C4-2B (cell line): ENCODE measurements at regions not wholly inside any gene's neighbourhood (a gene's known extent, or its start where the extent isn't known, plus 50 kb on each side); places are given as distances from the start of the nearest gene placed in this dataset.
"Not testable (repeated sequence)": the region's sequence is repeated elsewhere in the genome, so short reads cannot be mapped to it uniquely, and the experiment has no call there.

ENCODE experiments used
- H3K27ac ChIP-seq: fragments of 450-650 bp; 2 replicates; pipeline ENCODE4 v1.5.1; 2017
- CTCF ChIP-seq: fragments of 450-650 bp; conservative IDR thresholded peaks from 2 replicates; pipeline ENCODE4 v1.5.1; 2017; ENCODE audit warnings: mild to moderate bottlenecking
- ZFX ChIP-seq: fragments of 450-650 bp; IDR thresholded peaks from 2 replicates; pipeline ENCODE4 v1.6.1; 2017

DNA sequence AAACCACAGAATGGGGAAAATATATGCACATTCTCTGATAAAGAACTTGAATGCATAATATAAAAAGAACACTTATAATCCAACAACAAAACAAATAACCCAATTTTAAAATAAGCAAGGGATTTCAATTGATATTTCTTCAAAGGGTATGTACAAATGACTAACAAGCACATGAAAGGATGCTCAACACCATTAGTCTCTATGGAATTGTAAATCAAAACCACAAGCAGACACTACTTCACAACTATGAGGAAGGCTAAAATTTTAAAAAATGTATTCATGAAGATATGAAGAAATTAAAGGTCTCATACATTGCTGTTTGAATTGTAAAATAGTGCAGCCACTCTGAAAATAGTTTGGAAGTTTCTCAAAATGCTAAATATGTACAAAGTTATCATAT lies 78.9 kb upstream of the GAS1 start:
- no peak overlapping the region for H3K27ac ChIP-seq
- TF ChIP-seq CTCF (no peak), ZFX (no peak)

DNA sequence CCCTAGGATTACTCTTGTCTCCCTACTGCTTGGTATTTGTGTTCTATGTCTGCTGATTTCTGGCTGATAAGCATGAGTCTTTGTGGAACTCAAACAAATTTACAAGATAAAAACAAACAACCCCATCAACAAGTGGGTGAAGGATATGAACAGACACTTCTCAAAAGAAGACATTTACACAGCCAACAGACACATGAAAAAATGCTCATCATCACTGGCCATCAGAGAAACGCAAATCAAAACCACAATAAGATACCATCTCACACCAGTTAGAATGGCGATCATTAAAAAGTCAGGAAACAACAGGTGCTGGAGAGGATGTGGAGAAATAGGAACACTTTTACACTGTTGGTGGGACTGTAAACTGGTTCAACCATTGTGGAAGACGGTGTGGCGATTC lies 81.5 kb upstream of the GAS1 start:
- not testable (repeated sequence) for H3K27ac ChIP-seq

DNA sequence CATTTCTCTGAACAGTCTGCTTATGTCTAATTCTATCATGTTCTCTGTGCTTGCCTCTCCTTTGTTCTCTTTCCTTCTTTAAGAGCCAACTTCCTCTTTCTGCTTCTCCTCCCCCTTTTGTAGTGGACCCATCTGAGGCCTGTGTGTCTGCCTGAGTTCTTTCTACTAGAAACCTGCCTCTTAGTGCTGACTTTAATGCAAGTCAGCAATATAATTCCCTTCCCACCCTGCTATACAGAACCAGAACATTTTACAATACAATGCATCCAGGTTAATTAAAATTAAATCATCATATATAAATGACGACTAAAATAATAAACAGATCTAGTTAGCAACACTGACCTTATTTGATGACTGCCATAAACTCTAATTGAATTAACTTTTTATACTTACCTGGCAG lies 82.6 kb upstream of the GAS1 start:
- no peak for TF ChIP-seq ZFX
- TF ChIP-seq CTCF = no peak
- H3K27ac ChIP-seq = no peak overlapping the region

DNA sequence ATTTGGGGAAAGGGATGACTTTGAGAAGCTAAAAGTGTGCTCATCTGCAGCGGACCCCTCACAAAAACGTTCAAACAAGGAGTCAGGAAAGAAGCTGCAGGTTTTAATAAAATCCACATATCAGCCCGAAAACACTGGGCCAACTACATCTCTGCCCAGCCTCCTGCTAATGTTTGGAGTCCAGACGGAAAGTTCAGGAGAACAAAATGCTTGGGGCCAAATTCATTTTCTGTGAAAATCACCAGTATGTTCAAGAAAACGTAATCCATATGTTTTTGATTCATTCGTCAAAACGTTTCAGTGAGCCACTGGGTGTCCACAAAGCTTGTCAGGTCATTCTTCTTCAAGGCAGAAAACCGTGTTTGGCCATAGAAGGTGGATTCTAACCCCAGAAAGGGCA lies 87.5 kb upstream of the GAS1 start:
- no peak overlapping the region for H3K27ac ChIP-seq
- TF ChIP-seq CTCF (no peak), ZFX (no peak)

GRCh38 chr9:87035879-87036278 lies 88.6 kb upstream of the GAS1 start:
- TF ChIP-seq CTCF (no peak), ZFX (no peak)
- no peak overlapping the region for H3K27ac ChIP-seq

DNA sequence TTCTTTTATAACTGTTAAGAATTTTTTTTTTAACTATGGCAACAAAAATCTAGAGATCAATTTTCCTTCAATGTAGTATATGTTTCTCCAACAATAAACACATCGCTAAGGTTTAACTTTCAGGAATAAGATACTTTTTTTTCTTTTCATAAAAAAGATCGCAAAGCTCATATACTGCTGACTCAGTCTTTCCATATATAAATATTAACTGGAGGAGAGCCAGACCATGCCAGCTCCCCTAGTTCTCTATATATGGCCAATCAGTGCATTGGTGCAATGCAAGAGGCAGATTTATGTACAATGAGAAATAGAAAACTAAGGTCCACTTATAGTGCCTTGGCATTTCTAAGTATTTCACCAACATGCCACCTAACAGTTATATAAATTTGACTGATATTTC lies 89.2 kb upstream of the GAS1 start:
- TF ChIP-seq ZFX (no peak), CTCF (no peak)
- no peak overlapping the region for H3K27ac ChIP-seq

DNA sequence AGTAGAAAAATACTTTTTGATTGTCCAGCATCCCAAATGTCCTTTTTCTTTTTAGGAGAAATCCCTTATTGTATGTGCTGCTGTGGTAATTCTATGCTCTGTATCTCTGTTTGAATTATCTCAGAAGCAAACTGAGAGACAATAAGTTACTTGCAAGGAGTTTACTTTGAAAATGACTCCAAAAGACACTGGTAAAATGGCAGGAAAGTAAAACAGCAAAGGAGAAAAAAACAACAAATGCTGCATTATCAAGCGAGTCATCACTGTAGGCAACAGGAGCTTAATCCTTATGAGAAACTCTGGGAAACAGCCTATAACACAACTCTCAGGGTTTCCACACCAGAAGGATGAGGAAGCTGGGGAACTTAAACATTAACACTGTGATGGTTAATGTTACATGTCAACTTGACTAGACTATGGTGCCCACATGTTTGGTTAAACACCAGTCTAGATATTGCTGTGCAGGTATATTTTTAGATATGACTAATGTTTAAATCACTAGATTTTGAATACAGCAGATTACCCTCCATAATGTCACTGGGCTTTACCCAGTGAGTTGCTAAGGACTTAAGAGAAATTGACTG lies 92.6 kb upstream of the GAS1 start:
- no peak overlapping the region for H3K27ac ChIP-seq
- no peak for TF ChIP-seq ZFX
- no peak for TF ChIP-seq CTCF

GRCh38 chr9:87040410-87041009 lies 93.2 kb upstream of the GAS1 start:
- TF ChIP-seq ZFX (no peak), CTCF (no peak)
- H3K27ac ChIP-seq = no peak overlapping the region

DNA sequence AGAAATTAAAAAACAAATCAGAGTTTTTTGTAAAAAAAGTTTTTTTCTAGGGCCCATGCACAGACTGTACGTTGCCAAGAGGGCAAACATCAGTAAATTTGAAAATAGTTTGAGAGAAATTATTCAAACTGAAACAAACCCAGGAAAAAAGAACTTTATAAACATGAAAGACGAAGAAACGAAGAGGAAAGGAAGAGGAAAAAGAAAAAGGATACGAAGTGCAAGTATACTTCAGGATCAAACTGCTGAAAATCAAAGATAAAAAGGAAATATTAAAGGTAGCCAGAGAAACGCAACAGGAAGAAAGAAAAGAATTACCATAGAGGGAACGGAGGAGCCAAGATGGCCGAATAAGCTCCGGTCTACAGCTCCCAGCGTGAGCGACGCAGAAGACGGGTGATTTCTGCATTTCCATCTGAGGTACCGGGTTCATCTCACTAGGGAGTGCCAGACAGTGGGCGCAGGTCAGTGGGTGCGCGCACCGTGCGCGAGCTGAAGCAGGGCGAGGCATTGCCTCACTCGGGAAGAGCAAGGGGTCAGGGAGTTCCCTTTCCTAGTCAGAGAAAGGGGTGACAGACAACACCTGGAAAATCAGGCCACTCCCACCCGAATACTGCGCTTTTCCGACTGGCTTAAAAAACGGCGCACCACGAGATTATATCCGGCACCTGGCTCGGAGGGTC lies 94.4 kb upstream of the GAS1 start:
- not testable (repeated sequence) for H3K27ac ChIP-seq

GRCh38 chr9:87049929-87050608 lies 102.8 kb upstream of the GAS1 start:
- H3K27ac ChIP-seq = not testable (repeated sequence)
